Pons (tissue), 1 donor: ENCODE measurements at regions not wholly inside any gene's neighbourhood (a gene's known extent, or its start where the extent isn't known, plus 50 kb on each side); places are given as distances from the start of the nearest gene placed in this dataset.

Experiments
- DNase-seq: peaks from one replicate; pipeline ENCODE4 v3.0.0-alpha.2; 2016; ENCODE audit warnings: low spot score

GRCh38 chr2:216286616-216287231, 85.6 kb downstream of the MARCHF4 start:
- DNase-seq = no peak

DNA sequence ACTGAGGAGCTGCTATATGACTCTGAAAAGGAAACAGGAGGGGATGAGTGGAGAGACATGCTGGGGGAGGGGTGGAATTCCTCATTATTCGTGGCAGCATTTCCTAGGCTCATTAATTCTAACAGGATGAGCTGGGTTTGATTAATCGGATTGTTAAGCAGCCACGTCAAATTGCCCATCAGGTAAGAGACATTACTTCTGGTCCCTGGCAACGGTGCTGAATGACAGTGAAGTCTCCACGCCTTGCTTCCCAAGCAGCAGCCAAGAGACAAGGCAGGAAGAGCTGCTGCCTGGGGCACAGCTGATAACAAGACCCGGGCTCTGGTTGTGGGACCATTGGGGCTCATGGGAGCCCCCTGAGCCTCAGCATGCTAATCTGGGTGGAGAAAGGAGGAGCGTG, 86.6 kb downstream of the MARCHF4 start:
- no peak for DNase-seq

GRCh38 chr2:216284708-216285107, 87.6 kb downstream of the MARCHF4 start:
- no peak for DNase-seq

DNA sequence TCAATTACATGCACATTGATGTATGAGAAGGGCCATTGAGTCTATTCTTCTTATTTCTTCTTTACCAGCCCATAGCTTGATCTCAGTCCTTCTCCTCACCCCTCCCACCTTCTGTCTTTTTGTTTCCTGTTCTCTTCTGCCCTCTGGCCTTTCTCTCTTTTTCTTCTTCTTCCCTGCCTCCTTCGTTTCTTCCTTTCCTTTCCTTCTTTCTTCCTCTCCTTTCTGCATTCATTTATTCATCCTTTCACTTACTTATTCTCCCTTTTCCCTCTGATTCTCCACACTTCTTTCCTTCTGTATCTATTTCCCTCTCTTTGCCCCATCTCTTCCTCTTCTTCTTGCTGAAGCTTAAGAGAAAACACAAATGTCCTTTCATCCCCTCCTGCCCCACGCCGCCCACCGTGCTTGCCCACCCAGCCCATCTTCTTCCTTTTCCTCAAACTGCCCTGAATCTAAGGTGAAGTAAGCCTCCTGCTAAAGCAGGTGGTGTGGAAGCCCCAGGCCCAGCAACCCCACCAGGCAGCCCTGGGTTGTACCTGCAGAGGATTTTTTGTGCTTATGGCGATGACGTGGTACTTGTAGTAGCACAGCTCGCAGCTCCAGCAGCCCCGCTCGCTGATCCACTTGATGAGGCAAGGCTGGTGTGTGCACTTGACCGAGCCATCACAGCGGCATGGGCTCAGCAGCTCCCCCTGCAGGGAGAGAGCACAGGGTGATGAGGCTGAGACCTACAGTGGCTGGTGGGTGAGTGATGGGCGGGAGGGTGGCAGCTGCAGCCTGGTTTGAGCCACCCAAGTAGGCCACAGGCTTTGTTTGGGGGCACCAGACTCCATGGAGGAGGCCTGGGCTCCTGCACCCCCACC, 89.0 kb downstream of the MARCHF4 start:
- DNase-seq = no peak

DNA sequence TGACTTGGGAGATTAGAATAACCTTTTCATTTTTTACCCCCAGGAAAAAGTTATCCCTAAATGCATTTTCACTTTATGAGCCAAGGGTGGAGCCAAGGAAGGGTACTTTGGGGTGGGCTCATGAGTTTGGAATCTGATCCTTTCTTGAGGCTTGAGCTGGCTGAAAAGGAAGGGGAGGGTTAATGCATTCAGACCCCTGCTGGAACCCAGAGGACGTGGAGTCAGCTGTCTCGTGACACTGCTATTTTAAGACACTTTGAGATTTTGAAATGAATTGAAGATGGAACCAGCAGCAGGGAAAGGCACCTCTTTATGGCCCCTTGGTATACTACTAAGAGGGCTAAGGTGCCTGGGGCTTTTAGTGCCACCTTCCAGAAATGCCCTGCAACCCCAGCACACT, 90.4 kb downstream of the MARCHF4 start:
- DNase-seq = no peak

GRCh38 chr2:216281316-216281715, 91.0 kb downstream of the MARCHF4 start:
- DNase-seq = no peak

GRCh38 chr2:216279459-216279858, 92.8 kb downstream of the MARCHF4 start:
- no peak for DNase-seq

DNA sequence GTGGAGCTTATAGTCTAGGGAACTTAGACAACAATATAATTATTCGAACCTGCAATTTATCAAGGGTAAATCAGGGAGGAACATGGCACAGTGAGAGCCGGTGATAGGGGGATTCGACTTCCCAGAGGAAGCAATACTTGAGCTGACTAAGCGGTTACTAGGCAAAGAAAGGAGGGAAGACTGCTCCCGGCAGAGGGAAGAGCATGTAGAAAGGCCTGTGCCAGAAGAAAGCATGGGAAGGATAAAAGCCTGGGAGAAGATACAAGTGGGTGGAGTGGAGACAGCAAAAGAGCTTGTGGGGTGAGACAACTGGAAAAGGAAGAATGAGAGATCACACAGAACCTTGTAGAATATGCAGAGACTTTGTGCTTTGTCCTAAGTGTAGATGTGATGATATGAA, 93.3 kb downstream of the MARCHF4 start:
- DNase-seq = no peak

DNA sequence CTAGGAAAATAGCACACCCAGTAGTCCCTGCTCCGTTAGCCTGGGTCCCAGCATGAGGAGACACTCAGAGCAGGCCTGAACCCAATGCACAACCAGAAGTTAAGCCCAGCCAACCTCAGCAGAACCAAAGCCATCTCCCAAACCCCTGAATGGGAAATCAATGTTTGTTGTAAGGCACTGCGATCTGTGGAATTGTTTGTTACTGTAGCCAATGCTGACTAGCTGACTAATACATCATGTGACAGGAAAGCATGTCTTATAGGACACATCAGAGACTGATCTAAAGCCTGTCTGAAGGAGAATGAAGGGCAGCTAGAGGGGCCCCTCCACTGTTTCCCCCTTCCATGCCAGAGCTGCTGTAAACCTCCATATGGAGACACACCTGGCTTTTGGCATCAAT, 96.4 kb downstream of the MARCHF4 start:
- DNase-seq = no peak

DNA sequence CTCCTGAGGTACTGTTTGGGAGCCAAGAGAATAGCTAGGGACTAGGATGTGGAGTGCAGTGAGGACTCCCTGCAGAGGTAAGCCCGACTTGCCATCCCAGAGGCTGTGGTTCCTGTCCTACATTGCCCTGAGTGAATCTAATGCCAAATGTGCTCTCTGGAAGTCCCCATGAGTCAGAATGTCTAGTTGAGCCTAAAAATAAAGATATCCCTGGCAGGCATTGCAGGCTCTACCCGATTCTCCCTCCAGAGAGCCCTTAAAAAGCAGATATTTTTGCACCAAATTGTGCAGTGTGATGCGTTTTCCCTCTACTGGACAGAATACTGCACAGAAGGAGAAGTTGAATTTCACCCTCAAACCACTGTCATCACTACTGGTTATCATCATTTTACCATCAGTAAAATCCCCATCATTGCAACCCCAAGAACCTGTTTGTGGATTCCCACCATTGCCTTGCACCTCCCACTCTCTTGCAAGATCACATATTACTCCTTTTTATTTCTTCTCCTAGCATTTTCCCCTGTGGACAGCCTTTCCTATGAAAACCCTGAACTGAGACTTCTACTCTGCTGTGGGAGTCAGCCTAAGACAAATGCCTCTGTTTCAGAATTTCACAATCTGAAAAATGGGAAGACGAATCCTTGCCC, 98.0 kb downstream of the MARCHF4 start:
- DNase-seq = peak; percentile 23

DNA sequence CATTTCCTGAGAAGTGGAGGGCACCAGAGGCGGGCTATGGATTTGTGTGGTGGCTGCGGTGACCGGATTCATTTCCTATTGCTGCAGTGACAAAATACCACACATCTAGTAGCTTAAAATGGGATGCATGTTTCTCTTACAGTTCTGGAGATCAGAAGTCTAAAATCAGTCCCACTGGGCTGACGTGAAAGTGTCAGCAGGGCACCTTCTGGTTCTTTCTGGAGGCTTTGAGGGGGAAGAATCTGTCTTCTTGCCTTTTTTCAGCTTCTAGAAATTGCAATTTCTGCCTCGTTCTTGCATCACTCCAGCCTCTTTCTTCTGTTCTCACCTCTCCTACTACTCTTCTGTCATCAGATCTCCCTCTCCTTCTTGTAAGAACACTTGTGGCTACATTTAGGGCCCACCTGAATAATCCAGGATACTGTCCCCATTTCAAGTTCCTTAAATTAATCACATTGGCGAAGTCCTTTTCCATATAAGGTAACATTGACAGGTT, 111.2 kb downstream of the MARCHF4 start:
- no peak for DNase-seq

GRCh38 chr2:216260629-216261028, 111.7 kb downstream of the MARCHF4 start:
- DNase-seq = no peak

DNA sequence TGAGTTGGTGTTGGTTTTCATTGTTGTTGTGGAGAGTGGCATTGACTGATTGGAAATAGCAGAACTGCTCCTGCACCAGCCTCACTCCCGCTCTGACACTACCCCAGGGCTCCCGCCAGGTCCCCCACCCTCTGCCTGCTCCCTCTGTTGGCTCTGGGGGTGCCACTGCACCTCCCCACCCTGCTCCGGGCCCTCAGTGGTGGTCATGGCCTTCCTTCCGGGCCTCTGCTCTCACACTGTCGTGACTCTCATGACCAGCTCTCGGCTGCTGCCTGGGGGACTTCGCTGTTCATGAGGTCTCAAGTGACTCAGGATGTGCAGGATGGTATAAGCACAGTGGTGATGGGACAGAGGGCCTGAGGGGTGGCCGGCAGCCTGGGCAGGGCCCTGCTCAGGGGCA, 113.2 kb downstream of the MARCHF4 start:
- no peak for DNase-seq

DNA sequence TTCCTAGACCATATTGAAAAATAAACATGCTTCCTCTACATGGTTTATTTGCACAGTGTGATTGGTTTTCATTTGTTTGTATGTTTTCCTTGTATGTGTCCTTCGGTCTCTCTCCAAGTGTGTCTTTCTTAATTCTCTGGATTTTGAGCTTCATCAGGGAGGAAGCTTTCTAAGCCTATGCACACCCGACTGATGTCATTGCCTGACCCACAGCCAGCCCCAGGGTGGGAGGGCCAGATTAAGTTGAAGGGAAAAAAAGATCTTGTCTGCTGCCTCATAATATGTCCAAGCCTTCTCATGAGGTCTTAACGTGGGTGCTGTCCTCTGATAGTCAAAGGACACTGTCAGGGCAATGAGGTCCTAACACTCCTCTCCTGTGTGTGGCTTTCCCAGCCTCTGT, 115.2 kb downstream of the MARCHF4 start:
- no peak for DNase-seq
